Fibroblast of peridontal ligament (primary cell): ENCODE measurements at regions not wholly inside any gene's neighbourhood (a gene's known extent, or its start where the extent isn't known, plus 50 kb on each side); places are given as distances from the start of the nearest gene placed in this dataset.

Experiments
- DNase-seq: peaks from one replicate; pipeline ENCODE4 v3.0.0-alpha.2; 2010; ENCODE audit errors: extremely low read depth

DNA sequence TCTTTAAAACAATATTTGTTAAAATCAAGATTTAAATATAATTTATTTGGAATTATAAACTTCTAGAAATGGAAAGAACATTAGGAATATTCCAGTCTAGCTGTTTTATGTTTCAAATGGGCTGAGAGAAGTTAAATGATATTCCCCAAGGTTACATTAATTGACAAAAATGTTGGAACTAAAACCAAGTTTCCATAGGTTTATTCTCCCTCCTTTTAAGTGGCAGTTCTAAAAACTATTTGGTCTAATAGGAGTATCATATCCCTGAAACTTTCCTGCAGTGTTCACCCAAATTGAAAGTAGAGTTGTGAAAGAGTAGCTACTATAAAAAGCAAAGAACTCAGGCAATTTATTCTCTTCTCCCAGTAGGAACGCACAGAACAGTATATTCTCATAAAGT lies 1185.5 kb downstream of the LRFN5 start:
- no peak for DNase-seq

DNA sequence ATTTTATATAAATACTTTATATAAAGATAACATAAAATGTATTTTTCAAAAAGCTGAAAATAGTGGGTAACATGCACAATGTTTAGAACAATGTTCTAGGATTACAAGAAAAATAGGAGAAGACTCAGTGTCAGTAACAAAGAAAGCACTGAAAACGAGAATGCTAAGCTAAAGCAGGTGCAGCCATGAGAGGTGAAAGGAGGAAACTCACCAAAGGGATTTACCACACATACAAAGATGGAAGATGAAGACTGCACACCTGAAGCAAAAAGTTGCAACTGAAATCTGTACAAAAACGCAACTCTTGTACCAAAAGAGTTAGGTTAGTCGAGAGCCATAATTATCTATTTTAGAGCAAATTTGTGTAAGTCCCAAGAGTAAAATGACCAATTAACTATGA lies 1176.1 kb downstream of the LRFN5 start:
- no peak for DNase-seq

- peak; percentile 0 for DNase-seq
These were observed 1172.3 kb downstream of the LRFN5 start for GRCh38 chr14:42778984-42779383.

GRCh38 chr14:42750771-42751170 lies 1144.1 kb downstream of the LRFN5 start:
- DNase-seq: no peak

- DNase-seq: no peak
These were observed 1135.4 kb downstream of the LRFN5 start for GRCh38 chr14:42742084-42742483.

DNA sequence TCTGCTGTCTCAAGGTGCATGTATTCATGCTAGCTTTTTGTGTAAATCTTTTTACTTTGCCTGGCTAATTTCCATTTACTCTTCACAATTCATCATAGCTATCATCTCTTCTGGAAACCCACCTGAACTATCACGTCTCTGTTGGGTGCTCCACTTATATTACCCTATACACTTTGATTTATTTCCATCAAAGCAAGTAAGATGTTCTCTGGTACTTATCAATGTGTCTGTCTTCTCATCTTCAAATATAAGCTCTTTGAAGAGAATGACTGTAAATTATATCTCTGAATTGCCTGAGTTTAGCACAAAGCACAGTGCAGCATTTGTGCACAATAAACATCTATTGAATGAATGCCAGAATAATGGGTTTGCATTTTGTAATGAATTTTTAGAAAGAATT lies 1129.7 kb downstream of the LRFN5 start:
- DNase-seq: no peak

GRCh38 chr14:42734041-42734440 lies 1127.4 kb downstream of the LRFN5 start:
- DNase-seq: no peak

DNA sequence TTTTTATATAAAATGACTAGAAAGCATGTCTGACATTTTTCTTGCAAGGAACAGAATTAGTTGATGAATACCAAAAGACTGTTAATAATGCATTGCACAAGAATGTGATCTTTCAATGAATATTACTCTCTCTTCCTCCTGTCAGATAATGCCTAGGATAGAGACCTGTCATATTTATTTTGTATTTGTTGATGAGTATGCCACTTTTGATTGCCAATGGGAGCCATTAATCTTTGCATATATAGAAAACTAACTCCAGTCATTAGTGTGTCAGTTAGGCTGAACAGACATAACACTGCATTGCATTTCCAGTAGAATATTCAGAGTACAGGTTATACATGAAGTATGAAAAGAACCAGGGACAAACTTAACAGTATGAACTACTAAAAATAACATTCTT lies 1125.3 kb downstream of the LRFN5 start:
- DNase-seq: no peak

GRCh38 chr14:42731480-42731879 lies 1124.8 kb downstream of the LRFN5 start:
- no peak for DNase-seq

DNA sequence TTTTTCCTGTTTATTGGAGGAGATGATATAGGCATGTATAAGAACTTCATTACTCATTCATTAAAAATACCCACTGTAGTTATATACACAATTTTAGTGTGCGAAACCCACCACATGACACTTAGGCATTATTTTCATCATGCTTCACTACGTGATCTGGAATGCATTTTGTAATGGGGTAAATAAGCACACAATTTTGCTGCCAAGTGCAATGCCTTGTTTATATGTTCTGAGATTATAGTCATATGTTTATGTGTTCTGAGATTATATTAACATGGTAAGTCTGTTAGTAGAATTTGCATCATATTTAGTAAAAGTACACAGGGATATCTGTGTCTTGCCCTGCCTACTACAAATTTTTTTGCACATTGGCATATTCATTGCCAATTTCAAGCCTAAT lies 1123.0 kb downstream of the LRFN5 start:
- no peak for DNase-seq

DNA sequence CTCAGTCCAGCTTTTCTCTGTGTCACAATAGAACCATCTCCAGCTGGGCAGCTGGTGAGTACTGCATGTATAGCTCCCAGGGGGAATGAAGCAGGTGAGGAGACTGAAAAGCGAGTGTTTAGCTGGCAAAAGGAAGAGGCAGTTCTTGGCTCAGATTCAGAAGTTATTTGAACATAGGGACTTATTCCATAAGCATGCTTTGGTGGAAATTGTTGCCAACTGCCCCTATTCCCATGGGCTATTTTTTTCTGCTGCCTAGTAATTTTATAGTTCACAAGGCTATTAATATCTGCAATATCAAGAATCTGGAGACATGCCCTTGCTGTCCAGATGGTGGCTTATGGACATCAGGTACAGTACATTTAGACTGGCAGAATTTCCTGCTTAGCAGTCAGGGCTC lies 1112.7 kb downstream of the LRFN5 start:
- DNase-seq: no peak

DNA sequence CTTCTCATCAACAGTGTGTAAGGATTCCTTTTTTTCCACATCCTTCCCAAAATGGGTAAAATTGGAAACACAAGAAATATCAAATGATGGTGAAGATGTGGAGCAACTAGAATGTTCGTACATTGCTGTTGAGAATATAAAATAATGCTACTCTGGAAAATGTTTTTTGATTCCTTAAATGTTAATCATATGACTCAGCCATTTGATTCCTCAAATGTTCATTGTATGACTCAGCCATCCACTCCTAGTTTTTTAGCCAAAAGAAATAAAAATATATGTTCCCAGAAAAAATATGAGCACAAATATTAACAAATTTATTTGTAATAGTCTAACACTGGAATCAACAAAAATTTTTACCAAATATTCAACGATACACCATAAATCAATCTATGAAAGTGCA lies 1108.6 kb downstream of the LRFN5 start:
- DNase-seq: peak; percentile 25

- DNase-seq: no peak
These were observed 1103.4 kb downstream of the LRFN5 start for GRCh38 chr14:42710071-42710470.

DNA sequence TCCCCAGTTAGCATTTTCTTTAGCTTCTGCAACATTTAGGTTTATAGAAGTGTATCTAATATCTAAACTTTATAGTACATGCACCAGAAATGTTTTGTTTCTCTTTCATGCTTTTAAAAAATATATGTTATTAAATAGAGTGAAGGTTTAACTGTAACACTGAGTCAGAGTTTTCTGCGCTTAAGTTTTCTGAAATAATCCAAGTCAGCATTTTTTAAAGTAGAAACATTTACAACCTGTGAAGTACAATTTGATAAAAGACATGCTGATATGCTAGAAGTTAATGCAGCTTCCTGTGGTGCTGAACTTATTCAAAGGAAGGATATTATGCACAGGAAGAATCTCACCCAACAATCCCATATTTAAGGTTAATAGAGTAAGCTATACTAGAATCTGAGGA lies 1096.8 kb downstream of the LRFN5 start:
- no peak for DNase-seq

GRCh38 chr14:42687421-42687820 lies 1080.7 kb downstream of the LRFN5 start:
- no peak for DNase-seq

DNA sequence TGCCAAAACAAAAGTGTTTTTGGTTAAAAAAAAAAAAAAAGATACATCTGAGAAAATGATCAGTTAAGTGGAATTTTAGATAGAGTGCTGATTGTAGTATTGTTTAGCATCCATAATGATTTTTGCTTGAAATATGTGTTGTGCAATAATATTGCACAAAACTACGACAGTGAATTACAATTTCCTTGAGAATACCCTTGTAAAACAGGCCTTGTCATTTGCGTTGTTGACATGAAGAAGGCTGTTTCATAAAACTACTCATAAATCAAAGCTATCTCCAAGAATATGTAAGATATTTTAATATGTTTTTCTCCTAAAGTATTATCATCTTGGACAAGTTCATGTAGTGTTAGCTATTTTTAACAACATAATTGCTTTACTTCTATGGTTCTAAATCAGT lies 1077.0 kb downstream of the LRFN5 start:
- DNase-seq: peak; percentile 2

- no peak for DNase-seq
These were observed 1070.0 kb downstream of the LRFN5 start for GRCh38 chr14:42676636-42677035.

DNA sequence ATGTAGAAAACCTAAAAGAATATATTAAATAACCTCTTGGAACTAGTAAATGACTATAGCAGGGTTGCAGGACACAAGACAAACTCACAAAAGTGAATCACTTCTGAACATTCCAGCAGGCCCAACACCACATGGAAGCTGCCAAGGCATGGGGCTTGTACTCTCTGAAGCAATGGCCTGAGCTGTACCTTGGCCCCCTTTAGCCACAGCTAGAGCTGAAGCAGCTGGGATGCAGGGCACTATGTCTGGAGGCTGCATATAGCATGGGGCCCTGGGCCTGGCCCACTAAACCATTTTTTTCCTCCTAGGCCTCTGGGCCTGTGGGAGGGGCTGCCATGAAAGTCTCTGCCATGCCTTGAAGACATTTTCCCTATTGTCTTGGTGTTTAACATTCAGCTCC lies 1067.3 kb downstream of the LRFN5 start:
- DNase-seq: no peak

DNA sequence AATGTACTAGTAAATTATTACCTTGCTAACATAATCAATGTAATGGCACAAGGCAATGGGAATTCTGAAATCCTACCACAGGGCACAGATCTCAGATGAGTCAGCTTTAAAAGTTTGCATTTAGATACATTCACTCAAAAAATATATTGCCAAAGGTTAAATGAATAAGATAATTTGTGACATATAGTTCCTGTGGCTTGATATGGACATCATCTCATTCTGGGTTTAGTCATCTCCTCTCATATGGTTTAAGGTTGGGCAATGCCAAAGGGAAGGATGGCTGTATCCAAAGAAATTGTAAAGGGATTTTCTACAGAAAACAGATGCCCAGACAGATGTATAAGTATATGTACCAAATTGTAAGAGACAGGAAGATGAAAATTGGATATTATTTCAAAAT lies 1065.0 kb downstream of the LRFN5 start:
- DNase-seq: no peak

DNA sequence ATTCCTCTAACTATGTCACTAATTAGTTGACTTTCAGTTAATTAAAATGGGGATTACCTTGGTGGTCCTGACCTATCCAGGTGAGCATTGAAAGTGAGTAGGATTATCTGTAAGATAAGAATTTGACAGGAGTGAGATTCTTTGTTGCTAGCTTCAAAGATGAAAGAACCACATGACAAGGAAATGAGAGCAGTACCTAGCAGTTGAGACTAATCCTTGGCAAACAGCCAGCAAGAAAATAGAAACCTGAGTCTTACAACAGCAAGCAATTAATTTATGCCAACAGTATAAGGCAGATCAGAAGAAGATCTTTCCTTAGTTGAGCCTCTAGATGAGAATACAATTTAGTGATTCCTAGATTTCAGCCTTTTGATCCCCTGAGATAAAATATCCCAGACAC lies 1058.4 kb downstream of the LRFN5 start:
- DNase-seq: no peak

- no peak for DNase-seq
These were observed 1057.5 kb downstream of the LRFN5 start for GRCh38 chr14:42664190-42664589.

DNA sequence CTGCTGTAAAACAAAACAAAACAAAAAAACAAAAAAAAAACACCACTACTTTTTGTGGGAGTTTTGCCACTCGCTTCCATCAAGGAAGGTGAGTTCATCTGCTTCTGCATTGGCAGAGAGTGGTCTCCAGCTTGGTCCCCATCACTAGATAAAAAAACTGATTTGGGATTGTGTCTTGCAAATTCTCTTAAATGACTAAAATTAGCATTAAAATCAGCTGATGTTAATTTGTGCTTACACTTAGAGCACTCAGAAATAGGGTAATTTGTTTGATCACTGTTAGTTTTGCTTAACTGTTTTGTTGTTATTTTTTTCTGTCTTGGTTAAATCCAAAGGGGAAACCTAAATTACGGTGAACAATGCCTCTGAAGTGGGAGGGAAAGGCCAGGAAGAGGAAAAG lies 1048.0 kb downstream of the LRFN5 start:
- DNase-seq: no peak

GRCh38 chr14:42642787-42643186 lies 1036.1 kb downstream of the LRFN5 start:
- no peak for DNase-seq

GRCh38 chr14:42633504-42634095 lies 1026.9 kb downstream of the LRFN5 start:
- DNase-seq: no peak

- DNase-seq: no peak
These were observed 1022.9 kb downstream of the LRFN5 start for GRCh38 chr14:42629553-42629952.
